Mesenchymal stem cell (in vitro differentiated cells and primary cell): ENCODE measurements at regions not wholly inside any gene's neighbourhood (a gene's known extent, or its start where the extent isn't known, plus 50 kb on each side); places are given as distances from the start of the nearest gene placed in this dataset.

ENCODE experiments used
- DNase-seq: peaks from one replicate; pipeline ENCODE4 v3.0.0-alpha.2; 2013
- H2AFZ ChIP-seq: one replicate; pipeline ENCODE4 v1.6.1; 2013; ENCODE audit warnings: low read depth, mild to moderate bottlenecking, control low read depth, inconsistent platforms, low read length, moderate library complexity
- H2AK5ac ChIP-seq: 2 replicates; pipeline ENCODE4 v1.6.1; 2013; ENCODE audit warnings: low read length, moderate library complexity, mild to moderate bottlenecking, inconsistent platforms; ENCODE audit not compliant: severe bottlenecking
- H2BK120ac ChIP-seq: one replicate; pipeline ENCODE4 v1.6.1; 2013; ENCODE audit warnings: low read depth, mild to moderate bottlenecking, inconsistent platforms, low read length, moderate library complexity
- H2BK12ac ChIP-seq, 2 experiments: one replicate each; pipeline ENCODE4 v1.6.1; 2013; ENCODE audit warnings: inconsistent platforms in 2 of 2, low read length in 2 of 2, mild to moderate bottlenecking in 2 of 2, moderate library complexity in 2 of 2, control low read depth in 1 of 2
- H2BK15ac ChIP-seq: one replicate; pipeline ENCODE4 v1.6.1; 2013; ENCODE audit warnings: mild to moderate bottlenecking, low read depth, inconsistent platforms; ENCODE audit not compliant: poor library complexity, severe bottlenecking
- H2BK5ac ChIP-seq: 2 replicates; pipeline ENCODE4 v1.6.1; 2013; ENCODE audit warnings: low read depth, mild to moderate bottlenecking, low read length, control low read depth, inconsistent platforms; ENCODE audit not compliant: poor library complexity, severe bottlenecking
- H3K14ac ChIP-seq, 2 experiments: one replicate each; pipeline ENCODE4 v1.6.1; 2013; ENCODE audit warnings: inconsistent platforms in 2 of 2, low read length in 2 of 2, control low read depth in 1 of 2, mild to moderate bottlenecking in 1 of 2, moderate library complexity in 1 of 2
- H3K18ac ChIP-seq, 2 experiments: one replicate each; pipeline ENCODE4 v1.6.1; 2013; ENCODE audit warnings: inconsistent platforms in 2 of 2, low read length in 2 of 2, control low read depth in 1 of 2, low read depth in 1 of 2, mild to moderate bottlenecking in 1 of 2
- H3K23ac ChIP-seq, 2 experiments: one replicate each; pipeline ENCODE4 v1.6.1; 2013; ENCODE audit warnings: inconsistent platforms in 2 of 2, low read length in 2 of 2, mild to moderate bottlenecking in 2 of 2, moderate library complexity in 2 of 2, control low read depth in 1 of 2
- H3K27ac ChIP-seq: 2 replicates; pipeline ENCODE4 v1.5.1; 2013; ENCODE audit warnings: mild to moderate bottlenecking, moderate library complexity, low read length, control low read depth, inconsistent platforms; ENCODE audit not compliant: poor library complexity, severe bottlenecking
- H3K27me3 ChIP-seq, 2 experiments: 2 replicates each; pipeline versions ENCODE4 v1.6.1 to v1.7.0; 2013; ENCODE audit warnings: low read length in 2 of 2, mild to moderate bottlenecking in 2 of 2, moderate library complexity in 2 of 2, control low read depth in 1 of 2, inconsistent platforms in 1 of 2; ENCODE audit not compliant: control insufficient read depth in 1 of 2, insufficient read depth in 1 of 2
- H3K36me3 ChIP-seq, 2 experiments: 2 replicates each; pipeline versions ENCODE4 v1.6.1 to v1.7.0; 2013; ENCODE audit warnings: low read length in 2 of 2, control low read depth in 1 of 2, inconsistent platforms in 1 of 2, low read depth in 1 of 2, mild to moderate bottlenecking in 1 of 2; ENCODE audit not compliant: insufficient read depth in 2 of 2, control insufficient read depth in 1 of 2
- H3K4ac ChIP-seq, 2 experiments: one replicate each; pipeline ENCODE4 v1.6.1; 2013; ENCODE audit warnings: inconsistent platforms in 2 of 2, low read length in 2 of 2, mild to moderate bottlenecking in 2 of 2, moderate library complexity in 2 of 2, control low read depth in 1 of 2, low read depth in 1 of 2
- H3K4me1 ChIP-seq: 2 replicates; pipeline ENCODE4 v1.6.1; 2013; ENCODE audit warnings: low read depth, low read length, control low read depth; ENCODE audit not compliant: control insufficient read depth, insufficient read depth
- H3K4me2 ChIP-seq: 2 replicates; pipeline ENCODE4 v1.6.1; 2013; ENCODE audit warnings: low read length, mild to moderate bottlenecking, inconsistent platforms; ENCODE audit not compliant: poor library complexity, severe bottlenecking
- H3K4me3 ChIP-seq, 2 experiments: 2 replicates each; pipeline versions ENCODE4 v1.5.1 to v1.7.0; 2013; ENCODE audit warnings: low read length in 2 of 2, mild to moderate bottlenecking in 2 of 2, control low read depth in 1 of 2, low read depth in 1 of 2; ENCODE audit not compliant: insufficient read depth in 1 of 2
- H3K79me1 ChIP-seq: replicated peaks from 2 replicates; pipeline ENCODE4 v1.6.1; 2013; ENCODE audit warnings: mild to moderate bottlenecking, control low read depth, low read length, inconsistent platforms; ENCODE audit not compliant: poor library complexity, severe bottlenecking
- H3K9ac ChIP-seq: 2 replicates; pipeline ENCODE4 v1.7.0; 2013; ENCODE audit warnings: mild to moderate bottlenecking, low read length, moderate library complexity
- H3K9me3 ChIP-seq: 2 replicates; pipeline ENCODE4 v1.7.0; 2013; ENCODE audit warnings: mild to moderate bottlenecking, low read length; ENCODE audit not compliant: control insufficient read depth
- H4K8ac ChIP-seq: one replicate; pipeline ENCODE4 v1.6.1; 2013; ENCODE audit warnings: inconsistent platforms, mild to moderate bottlenecking, low read length, moderate library complexity
- H4K91ac ChIP-seq: one replicate; pipeline ENCODE4 v1.6.1; 2013; ENCODE audit warnings: mild to moderate bottlenecking, low read length, inconsistent platforms
- WGBS: methylation state at CpG from one replicate; pipeline ENCODE4 v1.1.7; 2013; ENCODE audit warnings: mixed read lengths; 5-methylcytosine and 5-hydroxymethylcytosine counted together

DNA sequence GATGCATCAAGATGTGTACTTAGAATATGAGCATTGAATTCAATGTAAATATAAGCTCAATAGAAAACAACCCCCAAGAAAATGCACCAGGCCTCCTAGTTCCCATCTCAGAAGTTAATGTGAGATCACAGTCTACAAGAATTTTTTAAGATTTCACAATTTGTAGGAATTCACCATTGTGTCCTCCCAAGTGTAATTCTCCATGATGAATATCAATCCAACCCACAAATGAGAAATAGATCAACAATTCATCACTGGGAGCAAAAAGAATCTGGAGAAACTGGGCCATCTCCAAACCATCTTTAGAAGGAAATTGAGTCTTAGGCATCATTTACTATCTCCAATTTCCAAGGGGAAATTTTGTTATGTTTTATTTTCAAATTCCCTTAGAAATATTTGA is 310.5 kb upstream of the GOT2 start:
- Histone ChIP-seq H4K8ac (no peak overlapping the region), H3K23ac (no peak overlapping the region), H3K9ac (no peak overlapping the region), H2BK15ac (no peak overlapping the region), H3K18ac (no peak overlapping the region), H2AFZ (no peak overlapping the region), H3K27ac (no peak overlapping the region), H3K27me3 (no peaks in the 10 kb centered on the region), H3K9me3 (no peaks in the 10 kb centered on the region), H2BK5ac (no peak overlapping the region), H3K14ac (no peak overlapping the region), H3K4me2 (no peak overlapping the region), H2AK5ac (no peak overlapping the region), H2BK12ac (no peak overlapping the region), H4K91ac (no peak overlapping the region), H3K36me3 (no peaks in the 10 kb centered on the region), H3K4me1 (peaks cover 5% of the 10 kb centered on the region), H3K4me3 (no peak overlapping the region), H3K79me1 (no peaks in the 10 kb centered on the region), H3K4ac (no peak overlapping the region), H2BK120ac (no peak overlapping the region)
- no peak for DNase-seq

DNA sequence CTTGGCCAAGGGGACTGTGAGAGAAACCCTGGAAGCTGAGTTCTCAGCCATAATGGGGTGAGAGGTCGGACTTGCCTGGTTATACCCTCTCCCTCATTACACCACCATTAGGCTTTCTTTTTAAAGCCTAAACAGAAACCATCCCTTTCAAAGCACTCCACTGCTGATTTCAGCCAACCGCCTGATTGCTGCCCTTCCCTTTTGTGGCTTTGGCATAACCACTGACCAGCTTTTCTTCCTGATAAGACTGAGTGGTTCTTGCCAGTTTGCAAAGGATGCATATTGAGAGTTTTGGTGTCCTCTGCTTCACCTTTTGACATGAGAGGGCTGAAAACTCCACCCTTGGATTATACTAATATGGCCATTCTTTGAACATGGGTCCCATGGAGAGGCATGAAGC is 308.2 kb upstream of the GOT2 start:
- no peak overlapping the region for H2BK15ac ChIP-seq
- peaks cover 3% of the 10 kb centered on the region for H3K4me1 ChIP-seq
- no peak overlapping the region for H2BK120ac ChIP-seq
- H2BK5ac ChIP-seq, result no peak overlapping the region
- WGBS, result 89% methylated on average over 2 of the region's 2 CpGs
- H2BK12ac ChIP-seq, result no peak overlapping the region
- H3K4me2 ChIP-seq, result no peak overlapping the region
- H2AFZ ChIP-seq, result no peak overlapping the region
- H2AK5ac ChIP-seq, result no peak overlapping the region
- H3K4ac ChIP-seq, result no peak overlapping the region
- DNase-seq, result no peak
- H3K9ac ChIP-seq, result no peak overlapping the region
- no peaks in the 10 kb centered on the region for H3K36me3 ChIP-seq
- no peaks in the 10 kb centered on the region for H3K79me1 ChIP-seq
- H3K27me3 ChIP-seq, result no peaks in the 10 kb centered on the region
- no peak overlapping the region for H3K14ac ChIP-seq
- H3K9me3 ChIP-seq, result no peaks in the 10 kb centered on the region
- H3K4me3 ChIP-seq, result no peak overlapping the region
- H3K18ac ChIP-seq, result no peak overlapping the region
- no peak overlapping the region for H3K23ac ChIP-seq
- no peak overlapping the region for H3K27ac ChIP-seq
- no peak overlapping the region for H4K8ac ChIP-seq
- H4K91ac ChIP-seq, result no peak overlapping the region

DNA sequence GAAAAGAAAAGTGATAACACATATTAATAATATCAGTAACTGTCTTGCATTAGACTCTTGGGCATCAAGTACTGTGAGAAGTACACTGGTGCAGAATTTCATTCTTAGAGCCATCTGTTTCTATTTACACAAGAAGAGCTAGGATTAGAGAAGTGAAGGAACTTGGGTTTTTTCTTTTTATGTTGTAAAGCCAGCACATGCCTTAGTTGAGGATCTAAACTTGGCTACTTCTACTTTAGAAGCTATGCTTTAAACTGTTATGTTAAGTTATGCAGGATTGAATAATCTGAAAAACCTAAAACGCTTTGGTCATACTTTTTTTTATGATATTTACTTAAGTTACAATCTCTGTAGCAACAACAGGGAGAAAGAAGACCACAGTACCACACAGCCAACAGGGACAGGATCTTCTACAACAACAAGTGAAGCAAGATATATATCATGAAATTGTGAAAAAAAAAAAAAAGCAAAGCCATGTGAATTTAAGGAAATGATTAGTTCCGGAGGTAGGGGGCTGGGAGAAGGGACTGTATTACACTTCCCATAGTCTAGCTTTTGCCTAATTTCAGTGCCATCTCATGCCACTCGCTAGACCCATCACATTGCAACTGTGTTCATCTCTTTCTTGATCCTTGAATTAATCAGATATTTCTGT is 305.1 kb upstream of the GOT2 start:
- no peak overlapping the region for H2BK120ac ChIP-seq
- H2BK15ac ChIP-seq, result no peak overlapping the region
- H3K18ac ChIP-seq, result no peak overlapping the region
- H3K4me3 ChIP-seq, result no peak overlapping the region
- no peaks in the 10 kb centered on the region for H3K27me3 ChIP-seq
- DNase-seq, result no peak
- H3K27ac ChIP-seq, result no peak overlapping the region
- no peak overlapping the region for H4K8ac ChIP-seq
- H3K14ac ChIP-seq, result no peak overlapping the region
- no peak overlapping the region for H4K91ac ChIP-seq
- H3K9ac ChIP-seq, result no peak overlapping the region
- no peak overlapping the region for H2BK12ac ChIP-seq
- no peak overlapping the region for H3K23ac ChIP-seq
- H3K4me2 ChIP-seq, result no peak overlapping the region
- WGBS, result 93% methylated on average over 2 of the region's 3 CpGs
- H2BK5ac ChIP-seq, result no peak overlapping the region
- H3K4ac ChIP-seq, result no peak overlapping the region
- H3K79me1 ChIP-seq, result no peaks in the 10 kb centered on the region
- no peaks in the 10 kb centered on the region for H3K36me3 ChIP-seq
- no peak overlapping the region for H2AK5ac ChIP-seq
- H2AFZ ChIP-seq, result no peak overlapping the region
- no peaks in the 10 kb centered on the region for H3K9me3 ChIP-seq
- no peaks in the 10 kb centered on the region for H3K4me1 ChIP-seq

DNA sequence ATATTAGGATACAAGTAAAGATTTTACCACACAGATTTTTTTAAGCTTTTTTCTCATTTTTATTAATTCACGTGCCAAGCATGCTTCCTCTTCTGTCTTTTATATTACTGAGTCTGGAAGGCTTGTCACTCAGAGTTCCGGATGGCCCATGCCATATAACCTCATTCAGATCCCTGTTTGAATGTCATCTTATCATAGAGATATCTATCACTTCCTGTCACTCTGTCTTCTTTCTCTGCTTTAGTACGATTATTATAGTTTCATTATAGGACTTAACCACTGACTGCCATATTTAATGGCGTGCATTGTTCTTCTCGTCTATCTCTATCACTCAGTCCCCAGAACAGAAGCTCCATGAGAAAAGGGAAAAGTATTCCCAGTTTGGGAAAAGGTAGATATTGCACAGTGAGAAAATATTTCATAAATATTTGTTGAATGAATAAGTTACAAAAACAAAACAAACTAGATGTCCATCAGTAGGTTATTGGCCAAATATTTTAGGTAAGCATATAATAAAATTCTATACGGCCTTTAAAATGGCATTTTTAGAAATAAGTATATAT is 296.9 kb upstream of the GOT2 start:
- no peak overlapping the region for H3K4ac ChIP-seq
- no peak overlapping the region for H2BK5ac ChIP-seq
- H3K14ac ChIP-seq, result no peak overlapping the region
- H4K91ac ChIP-seq, result no peak overlapping the region
- no peak overlapping the region for H3K27ac ChIP-seq
- WGBS, result 98% methylated on average over 2 of the region's 6 CpGs
- H2AK5ac ChIP-seq, result no peak overlapping the region
- H3K18ac ChIP-seq, result no peak overlapping the region
- no peaks in the 10 kb centered on the region for H3K9me3 ChIP-seq
- H3K4me3 ChIP-seq, result no peak overlapping the region
- no peak overlapping the region for H3K4me2 ChIP-seq
- H3K27me3 ChIP-seq, result no peaks in the 10 kb centered on the region
- H4K8ac ChIP-seq, result no peak overlapping the region
- H3K9ac ChIP-seq, result no peak overlapping the region
- no peaks in the 10 kb centered on the region for H3K79me1 ChIP-seq
- H2BK15ac ChIP-seq, result no peak overlapping the region
- no peaks in the 10 kb centered on the region for H3K36me3 ChIP-seq
- H2AFZ ChIP-seq, result no peak overlapping the region
- no peak overlapping the region for H3K23ac ChIP-seq
- H2BK12ac ChIP-seq, result no peak overlapping the region
- no peaks in the 10 kb centered on the region for H3K4me1 ChIP-seq
- H2BK120ac ChIP-seq, result no peak overlapping the region
- no peak for DNase-seq
